GM18951 (cell line): ENCODE measurements at regions not wholly inside any gene's neighbourhood (a gene's known extent, or its start where the extent isn't known, plus 50 kb on each side); places are given as distances from the start of the nearest gene placed in this dataset.

Source experiments
- POLR2A ChIP-seq: IDR thresholded peaks from 4 replicates; pipeline ENCODE4 v1.6.1; 2011; ENCODE audit warnings: mild to moderate bottlenecking; ENCODE audit not compliant: insufficient read length, insufficient read depth; ENCODE audit errors: extremely low read depth
- in situ Hi-C: fragments of 300-500 bp; cut with MboI; formaldehyde crosslinking; loops from one replicate; pipeline ENCODE4 v1.12.0; 2022; ENCODE audit warnings: low sequenced_read_pairs, mixed read lengths, inconsistent platforms; ENCODE audit not compliant: unreplicated experiment

GRCh38 chr15:91552555-91552954, 301.0 kb upstream of the SLCO3A1 start:
- no peak for TF ChIP-seq POLR2A
- in situ Hi-C loops = no loop called here

DNA sequence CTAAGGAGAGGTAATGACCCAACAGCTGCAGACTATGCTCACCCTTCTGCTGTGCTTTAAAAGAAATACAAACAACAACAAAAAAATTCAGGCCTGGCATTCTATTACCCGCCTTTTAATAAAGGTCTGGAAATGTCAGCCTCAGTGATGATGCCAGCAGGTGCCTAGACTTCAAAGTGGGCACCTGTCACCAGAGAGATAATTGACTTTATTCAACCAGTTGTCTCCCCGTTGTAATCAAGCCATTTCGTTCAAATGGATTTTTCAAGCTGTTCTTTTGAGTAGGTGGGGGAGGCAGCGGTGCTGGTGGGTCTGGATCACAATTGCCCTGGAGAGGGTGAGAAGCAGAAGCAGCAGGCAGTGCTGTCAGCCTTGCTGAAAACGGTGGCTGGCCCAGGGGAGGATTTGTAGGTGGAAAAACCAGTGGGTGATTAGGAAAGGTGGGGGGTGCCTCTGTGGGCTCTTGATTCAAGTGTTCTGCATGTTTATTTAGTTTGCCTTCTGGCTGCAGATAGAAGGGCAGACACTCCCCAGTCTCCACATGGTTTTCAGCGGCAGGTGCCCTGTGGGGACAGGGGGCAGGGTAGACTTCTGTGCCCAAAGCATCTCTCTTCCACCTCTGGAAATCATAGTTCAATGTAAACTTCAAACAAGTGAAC, 300.2 kb upstream of the SLCO3A1 start:
- TF ChIP-seq POLR2A = no peak
- in situ Hi-C loops = no loop called here

DNA sequence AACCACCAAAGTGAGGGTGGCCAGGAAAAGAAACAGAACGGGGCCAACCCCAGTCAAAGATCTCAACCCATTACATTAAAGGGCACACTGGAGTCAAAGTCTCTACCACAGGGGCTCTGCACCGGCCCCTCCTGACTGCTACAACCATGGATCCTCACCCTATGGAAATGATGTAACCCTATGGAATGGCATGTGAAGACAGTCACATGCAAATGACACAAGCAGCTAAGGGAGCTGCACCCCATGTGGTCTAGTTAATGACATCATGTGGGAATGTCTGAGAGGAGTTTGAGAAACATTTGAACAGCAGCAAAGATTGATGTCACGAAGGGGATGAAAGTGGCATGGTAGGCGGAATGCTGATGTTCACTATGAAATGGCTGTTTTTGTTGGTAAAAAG, 298.2 kb upstream of the SLCO3A1 start:
- no peak for TF ChIP-seq POLR2A
- in situ Hi-C loops = no loop called here

- no peak for TF ChIP-seq POLR2A
- in situ Hi-C loops = no loop called here
Measured at GRCh38 chr15:91556926-91557325, 296.6 kb upstream of the SLCO3A1 start.

DNA sequence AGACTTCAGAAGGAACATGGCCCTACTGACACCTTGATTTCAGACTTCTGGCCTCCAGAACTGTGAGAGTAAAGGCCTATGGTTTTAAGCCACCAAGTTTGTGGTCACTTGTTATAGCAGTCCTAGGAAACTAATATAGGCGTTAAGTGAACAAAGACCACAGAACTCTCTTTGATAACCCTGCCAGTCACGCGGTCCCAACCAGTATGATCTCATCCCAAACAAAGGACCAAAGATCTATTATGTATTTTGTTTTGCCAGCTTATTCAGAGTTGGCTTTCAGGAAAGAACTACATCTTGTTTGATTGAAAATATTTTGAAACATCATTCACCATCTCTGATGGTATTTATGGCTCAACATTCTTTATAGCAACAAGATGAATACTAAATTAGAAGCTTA, 294.4 kb upstream of the SLCO3A1 start:
- in situ Hi-C loops = no loop called here
- TF ChIP-seq POLR2A = no peak

- in situ Hi-C loops = no loop called here
- no peak for TF ChIP-seq POLR2A
Measured at GRCh38 chr15:91561371-91562100, 292.0 kb upstream of the SLCO3A1 start.

GRCh38 chr15:91562698-91563097, 290.8 kb upstream of the SLCO3A1 start:
- no peak for TF ChIP-seq POLR2A
- in situ Hi-C loops = no loop called here

DNA sequence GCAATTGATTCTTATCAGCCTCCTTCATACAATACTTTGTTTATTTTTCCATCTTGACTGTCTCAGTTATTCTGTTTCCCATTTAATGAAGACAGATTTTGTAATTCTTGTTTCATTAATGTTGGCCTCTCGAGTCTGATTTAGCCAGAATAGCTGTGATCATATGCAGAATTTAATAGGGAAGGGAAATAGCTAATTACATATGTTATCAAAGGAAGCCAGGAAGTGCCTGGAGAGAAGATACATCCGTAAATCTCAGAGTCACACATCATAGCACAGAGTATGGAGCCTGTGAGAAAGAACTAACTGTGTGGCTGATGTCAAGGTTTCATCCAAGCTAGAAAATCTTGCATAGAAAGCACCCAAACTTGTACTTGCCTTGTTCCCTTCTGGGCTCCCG, 288.9 kb upstream of the SLCO3A1 start:
- TF ChIP-seq POLR2A = no peak

GRCh38 chr15:91566141-91566540, 287.4 kb upstream of the SLCO3A1 start:
- in situ Hi-C loops = no loop called here
- no peak for TF ChIP-seq POLR2A

More for the DNA sequence above, 288.9 kb upstream of the SLCO3A1 start:
- in situ Hi-C loops = no loop called here

DNA sequence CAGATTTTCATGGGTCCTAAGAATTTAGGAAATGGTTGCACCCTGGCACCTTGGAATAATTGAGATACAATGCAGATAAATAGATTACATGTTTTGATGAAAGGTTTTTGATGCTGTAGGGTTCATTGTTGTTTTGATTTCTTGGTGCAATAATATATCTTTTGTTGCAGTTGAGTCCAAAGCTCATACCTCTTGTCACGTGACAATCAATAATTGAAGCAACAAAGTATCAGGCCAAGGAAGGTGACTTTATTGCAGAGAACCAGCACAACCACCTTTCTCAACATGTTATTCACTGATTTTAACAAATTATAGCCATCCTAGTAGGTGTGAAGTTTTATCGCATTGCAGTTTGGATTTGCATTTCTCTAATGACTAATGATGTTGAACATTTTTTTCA, 285.5 kb upstream of the SLCO3A1 start:
- TF ChIP-seq POLR2A = no peak
- in situ Hi-C loops = no loop called here

DNA sequence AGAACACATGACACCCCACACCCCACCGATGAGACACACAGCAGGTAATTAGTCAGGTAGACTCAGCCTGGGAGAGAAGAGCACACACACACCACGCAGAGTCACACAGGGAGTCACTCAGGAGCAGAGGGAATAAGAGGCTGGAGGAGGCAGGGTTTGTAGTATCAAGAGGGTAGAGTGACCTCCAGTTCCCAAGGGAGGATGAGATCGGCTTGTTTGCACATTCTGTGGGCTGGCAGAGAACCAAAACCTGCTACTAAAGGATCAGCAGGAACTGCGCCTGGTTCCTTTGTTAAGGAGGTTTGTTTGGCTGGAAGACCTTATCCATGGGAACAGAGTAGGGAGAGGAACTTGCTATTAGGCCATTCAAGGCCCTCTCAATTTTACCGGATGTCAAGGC, 281.4 kb upstream of the SLCO3A1 start:
- in situ Hi-C loops = no loop called here
- no peak for TF ChIP-seq POLR2A

DNA sequence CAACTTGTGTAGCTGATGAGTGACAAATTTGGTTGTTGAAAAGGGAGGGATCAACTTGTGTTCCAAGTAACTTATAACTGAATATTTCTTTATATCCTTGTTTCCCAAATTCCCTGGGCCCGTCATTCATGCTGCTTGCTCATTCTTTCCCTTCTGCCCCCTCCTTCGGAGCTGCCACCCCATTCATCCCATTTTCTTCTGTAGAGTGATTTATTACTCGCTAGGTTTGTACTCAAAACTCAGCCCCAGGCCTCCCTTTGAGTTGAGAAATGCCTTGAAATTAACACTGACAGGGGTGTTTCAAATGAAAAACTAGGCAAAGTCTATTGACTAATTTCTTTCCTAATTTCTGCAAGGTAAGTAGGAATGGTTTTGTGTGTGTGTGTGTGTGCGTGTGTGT, 277.4 kb upstream of the SLCO3A1 start:
- TF ChIP-seq POLR2A = no peak
- in situ Hi-C loops = no loop called here

GRCh38 chr15:91578511-91578910, 275.0 kb upstream of the SLCO3A1 start:
- in situ Hi-C loops = no loop called here
- no peak for TF ChIP-seq POLR2A

GRCh38 chr15:91584895-91585294, 268.6 kb upstream of the SLCO3A1 start:
- in situ Hi-C loops = no loop called here

More at GRCh38 chr15:91584895-91585294, 268.6 kb upstream of the SLCO3A1 start:
- no peak for TF ChIP-seq POLR2A
